OCI-LY3 (cell line): ENCODE measurements at regions not wholly inside any gene's neighbourhood (a gene's known extent, or its start where the extent isn't known, plus 50 kb on each side); places are given as distances from the start of the nearest gene placed in this dataset.

ENCODE experiments used
- H2AFZ ChIP-seq: fragments of 200-600, 300-600 bp; shearing (Covaris generic); 2 replicates; pipeline ENCODE4 v1.6.0; 2014; ENCODE audit warnings: antibody characterized with exemption, low read depth, low read length
- H3K27ac ChIP-seq: fragments of 200-600, 300-600 bp; sonication (generic); 2 replicates; pipeline ENCODE4 v1.5.1; 2014; ENCODE audit warnings: mild to moderate bottlenecking, low read length, moderate library complexity, mixed read lengths
- H3K27me3 ChIP-seq: fragments of 200-600, 300-600 bp; sonication (generic); 2 replicates; pipeline ENCODE4 v1.6.1; 2014; ENCODE audit warnings: low read depth, low read length, mixed read lengths
- H3K36me3 ChIP-seq: fragments of 200-600, 300-600 bp; sonication (generic); replicated peaks from 2 replicates; pipeline ENCODE3; 2014; ENCODE audit warnings: low read depth, low read length, mixed read lengths
- H3K4me1 ChIP-seq: fragments of 300-600, 200-600 bp; sonication (generic); 2 replicates; pipeline ENCODE4 v1.6.1; 2014; ENCODE audit warnings: low read length, mixed read lengths
- H3K4me2 ChIP-seq: fragments of 200-600, 300-600 bp; sonication (generic); 2 replicates; pipeline ENCODE4 v1.6.1; 2014; ENCODE audit warnings: low read length, mixed read lengths
- H3K4me3 ChIP-seq: fragments of 300-600, 200-600 bp; sonication (generic); 2 replicates; pipeline ENCODE4 v1.5.1; 2014; ENCODE audit warnings: antibody characterized with exemption, mild to moderate bottlenecking, low read length, moderate library complexity
- H3K79me2 ChIP-seq: fragments of 300-600, 200-600 bp; shearing (Covaris generic); 2 replicates; pipeline ENCODE4 v1.6.1; 2014; ENCODE audit warnings: mild to moderate bottlenecking, low read length, mixed read lengths
- H3K9ac ChIP-seq: fragments of 300-600, 200-600 bp; shearing (Covaris generic); 2 replicates; pipeline ENCODE4 v1.6.0; 2014; ENCODE audit warnings: mild to moderate bottlenecking, low read length, moderate library complexity
- H3K9me3 ChIP-seq: fragments of 200-600, 300-600 bp; shearing (Covaris generic); 2 replicates; pipeline ENCODE4 v1.6.1; 2014; ENCODE audit warnings: low read length, mixed read lengths; ENCODE audit not compliant: insufficient read depth
- H4K20me1 ChIP-seq: fragments of 200-600, 300-600 bp; sonication (generic); 2 replicates; pipeline ENCODE4 v1.6.1; 2016; ENCODE audit warnings: low read length, mixed read lengths; ENCODE audit not compliant: insufficient read depth
- EZH2phosphoT487 ChIP-seq: fragments of 200-600 bp; shearing (Covaris generic); IDR thresholded peaks from 2 replicates; pipeline ENCODE4 v1.6.1; 2018; ENCODE audit warnings: antibody characterized with exemption, mixed run types, low read depth
- TF ChIP-seq, protein P1 (sequence below): fragments of 200-600, 300-600 bp; sonication (generic); IDR thresholded peaks from 2 replicates; pipeline ENCODE4 v1.5.1; 2014; ENCODE audit warnings: antibody characterized with exemption, low read length, low read depth

DNA sequence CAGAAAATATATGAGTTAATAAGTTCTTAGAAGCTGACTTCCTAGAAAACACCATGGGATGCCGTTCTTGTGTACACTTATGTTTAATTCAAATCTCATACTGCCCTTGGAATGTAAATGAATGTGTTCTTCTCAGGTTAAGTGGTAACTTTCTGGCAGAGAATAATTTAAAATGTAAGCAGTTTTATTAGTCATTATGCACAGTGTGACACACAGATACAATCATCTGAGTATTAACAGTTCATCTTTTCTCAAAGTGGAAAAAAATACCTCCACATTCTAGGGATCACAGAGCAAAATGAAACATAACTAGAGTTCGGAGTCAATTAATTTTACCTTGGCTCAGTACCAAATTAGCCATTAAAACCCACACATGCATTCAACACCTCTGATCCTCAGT is 508.1 kb downstream of the CDH9 start:
- Histone ChIP-seq H3K4me3 (no peak overlapping the region), H3K9me3 (no peaks in the 10 kb centered on the region), H3K4me1 (no peaks in the 10 kb centered on the region), H3K27me3 (no peaks in the 10 kb centered on the region), H3K27ac (no peak overlapping the region), H3K9ac (no peak overlapping the region), H4K20me1 (no peaks in the 10 kb centered on the region), H3K36me3 (no peaks in the 10 kb centered on the region), H3K79me2 (no peaks in the 10 kb centered on the region), H3K4me2 (no peak overlapping the region), H2AFZ (no peak overlapping the region)
- TF ChIP-seq, protein P1, sequence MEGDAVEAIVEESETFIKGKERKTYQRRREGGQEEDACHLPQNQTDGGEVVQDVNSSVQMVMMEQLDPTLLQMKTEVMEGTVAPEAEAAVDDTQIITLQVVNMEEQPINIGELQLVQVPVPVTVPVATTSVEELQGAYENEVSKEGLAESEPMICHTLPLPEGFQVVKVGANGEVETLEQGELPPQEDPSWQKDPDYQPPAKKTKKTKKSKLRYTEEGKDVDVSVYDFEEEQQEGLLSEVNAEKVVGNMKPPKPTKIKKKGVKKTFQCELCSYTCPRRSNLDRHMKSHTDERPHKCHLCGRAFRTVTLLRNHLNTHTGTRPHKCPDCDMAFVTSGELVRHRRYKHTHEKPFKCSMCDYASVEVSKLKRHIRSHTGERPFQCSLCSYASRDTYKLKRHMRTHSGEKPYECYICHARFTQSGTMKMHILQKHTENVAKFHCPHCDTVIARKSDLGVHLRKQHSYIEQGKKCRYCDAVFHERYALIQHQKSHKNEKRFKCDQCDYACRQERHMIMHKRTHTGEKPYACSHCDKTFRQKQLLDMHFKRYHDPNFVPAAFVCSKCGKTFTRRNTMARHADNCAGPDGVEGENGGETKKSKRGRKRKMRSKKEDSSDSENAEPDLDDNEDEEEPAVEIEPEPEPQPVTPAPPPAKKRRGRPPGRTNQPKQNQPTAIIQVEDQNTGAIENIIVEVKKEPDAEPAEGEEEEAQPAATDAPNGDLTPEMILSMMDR = no peak
- TF ChIP-seq EZH2phosphoT487 = no peak

DNA sequence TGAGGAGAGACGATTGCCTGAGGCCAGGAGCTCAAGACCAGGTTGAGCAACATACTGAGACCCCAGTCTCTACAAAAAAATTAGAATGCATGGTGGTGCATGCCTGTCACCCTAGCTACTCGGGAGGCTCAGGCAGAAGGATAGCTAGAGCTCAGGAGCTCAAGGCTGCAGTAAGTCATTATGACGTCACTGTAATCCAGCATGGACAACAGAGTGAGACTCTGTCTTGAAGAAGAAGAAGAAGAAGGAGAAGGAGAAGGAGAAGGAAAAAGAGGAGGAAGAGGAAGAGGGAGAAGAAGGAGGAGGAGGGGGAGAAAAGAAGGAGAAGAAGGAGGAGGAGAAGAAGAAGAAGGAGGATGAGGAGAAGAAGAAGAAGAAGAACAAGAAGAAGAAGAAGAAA is 519.1 kb downstream of the CDH9 start:
- no peaks in the 10 kb centered on the region for H3K9me3 ChIP-seq
- no peak for TF ChIP-seq EZH2phosphoT487
- TF ChIP-seq, protein P1 = no peak
- no peak overlapping the region for H3K4me3 ChIP-seq
- H3K27ac ChIP-seq = no peak overlapping the region
- no peak overlapping the region for H3K4me2 ChIP-seq
- H4K20me1 ChIP-seq = no peaks in the 10 kb centered on the region
- H3K9ac ChIP-seq = no peak overlapping the region
- H2AFZ ChIP-seq = no peak overlapping the region
- no peaks in the 10 kb centered on the region for H3K79me2 ChIP-seq
- H3K4me1 ChIP-seq = no peaks in the 10 kb centered on the region
- no peaks in the 10 kb centered on the region for H3K27me3 ChIP-seq
- no peaks in the 10 kb centered on the region for H3K36me3 ChIP-seq

DNA sequence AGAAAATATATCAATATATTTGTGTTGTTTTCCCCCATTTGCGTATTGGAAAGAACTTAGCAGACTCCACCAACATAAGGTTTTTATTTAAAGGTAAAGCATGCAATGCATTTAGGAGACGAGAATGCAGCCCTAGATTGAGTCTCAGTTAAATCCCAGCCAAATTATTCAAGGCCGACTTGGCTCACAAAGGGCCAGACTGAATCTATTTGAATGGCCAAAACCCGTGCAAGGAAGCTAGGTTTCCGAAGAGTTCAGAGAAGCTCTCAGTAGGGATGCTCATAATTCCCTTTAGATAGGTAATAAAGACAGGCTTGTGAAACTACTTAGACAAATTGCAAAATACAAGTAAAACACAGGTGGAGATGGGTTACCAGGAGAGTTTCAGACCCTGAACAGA is 520.3 kb downstream of the CDH9 start:
- no peak for TF ChIP-seq EZH2phosphoT487
- TF ChIP-seq, protein P1 = no peak
- Histone ChIP-seq H4K20me1 (no peaks in the 10 kb centered on the region), H3K9ac (no peak overlapping the region), H3K9me3 (no peaks in the 10 kb centered on the region), H3K27ac (no peak overlapping the region), H3K4me3 (no peak overlapping the region), H3K4me2 (no peak overlapping the region), H3K79me2 (no peaks in the 10 kb centered on the region), H3K4me1 (no peaks in the 10 kb centered on the region), H3K27me3 (no peaks in the 10 kb centered on the region), H2AFZ (no peak overlapping the region), H3K36me3 (no peaks in the 10 kb centered on the region)

DNA sequence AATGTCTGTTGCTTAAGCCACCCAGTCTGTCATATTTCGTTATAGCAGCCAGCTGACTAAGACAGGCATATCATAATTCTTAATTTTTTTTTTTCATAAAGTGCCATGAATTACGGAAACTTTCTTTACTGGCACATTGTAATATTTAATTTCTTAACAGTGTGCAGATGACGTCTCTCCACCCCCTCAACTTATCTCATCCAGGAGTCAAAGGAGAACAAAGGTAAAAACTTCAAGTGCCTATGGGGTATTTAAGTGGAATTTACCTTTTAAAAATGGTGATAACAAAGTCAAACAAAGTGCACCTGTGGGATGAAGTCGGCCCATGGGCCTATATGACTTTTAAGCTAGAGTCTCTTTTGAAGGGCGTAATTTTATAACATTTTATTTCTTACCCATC is 539.4 kb downstream of the CDH9 start:
- H3K9me3 ChIP-seq = no peaks in the 10 kb centered on the region

More for the DNA sequence above, 539.4 kb downstream of the CDH9 start:
- Histone ChIP-seq H3K79me2 (no peaks in the 10 kb centered on the region), H3K27ac (no peak overlapping the region), H2AFZ (no peak overlapping the region), H3K27me3 (no peaks in the 10 kb centered on the region), H4K20me1 (no peaks in the 10 kb centered on the region), H3K4me1 (no peaks in the 10 kb centered on the region), H3K4me3 (no peak overlapping the region), H3K4me2 (no peak overlapping the region), H3K36me3 (no peaks in the 10 kb centered on the region), H3K9ac (no peak overlapping the region)
- TF ChIP-seq, protein P1 = no peak
